Small intestine (tissue), 7 donors: ENCODE measurements at regions not wholly inside any gene's neighbourhood (a gene's known extent, or its start where the extent isn't known, plus 50 kb on each side); places are given as distances from the start of the nearest gene placed in this dataset.
"Not testable (repeated sequence)": the region's sequence is repeated elsewhere in the genome, so short reads cannot be mapped to it uniquely, and the experiment has no call there.

Experiments used
- DNase-seq, 2 donors: peaks; one replicate each; pipeline versions ENCODE4 v3.0.0 to v3.0.0-alpha.2; 2013
- FAIRE-seq: peaks from 2 replicates; lab custom pipeline; 2012; peaks lifted over from hg19 to GRCh38; lab: Jason Lieb, UNC
- H3K27ac ChIP-seq, 3 donors: one replicate each; pipeline ENCODE4 v1.5.1; 2013; ENCODE audit warnings: low read length in 2 of 3, mild to moderate bottlenecking in 2 of 3, control low read depth in 1 of 3, inconsistent platforms in 1 of 3, low read depth in 1 of 3, moderate library complexity in 1 of 3
- H3K27me3 ChIP-seq, 3 donors: one replicate each; pipeline ENCODE4 v1.6.1; 2013; ENCODE audit warnings: low read length in 3 of 3, inconsistent platforms in 1 of 3; ENCODE audit not compliant: control insufficient read depth in 3 of 3, insufficient read depth in 3 of 3
- H3K36me3 ChIP-seq, 3 donors: one replicate each; pipeline ENCODE4 v1.6.1; 2013; ENCODE audit warnings: low read length in 3 of 3, inconsistent platforms in 1 of 3, low read depth in 1 of 3, mild to moderate bottlenecking in 1 of 3, moderate library complexity in 1 of 3; ENCODE audit not compliant: control insufficient read depth in 3 of 3, insufficient read depth in 2 of 3
- H3K4me1 ChIP-seq, 3 donors: one replicate each; pipeline ENCODE4 v1.6.1; 2013; ENCODE audit warnings: low read length in 2 of 3, inconsistent platforms in 1 of 3, low read depth in 1 of 3, mild to moderate bottlenecking in 1 of 3, moderate library complexity in 1 of 3; ENCODE audit not compliant: control insufficient read depth in 3 of 3, insufficient read depth in 2 of 3
- H3K4me3 ChIP-seq, 3 donors: one replicate each; pipeline ENCODE4 v1.5.1; 2013; ENCODE audit warnings: low read length in 3 of 3, control low read depth in 1 of 3, inconsistent platforms in 1 of 3, low read depth in 1 of 3, mild to moderate bottlenecking in 1 of 3, moderate library complexity in 1 of 3
- H3K9me3 ChIP-seq, 2 donors: one replicate each; pipeline ENCODE4 v1.6.1; 2013; ENCODE audit warnings: low read depth in 1 of 2, low read length in 1 of 2; ENCODE audit not compliant: control insufficient read depth in 2 of 2, insufficient read depth in 1 of 2
- WGBS, 3 donors: extraction: QIAGEN DNeasy Blood & Tissue Kit; methylation state at CpG; one replicate each; pipeline ENCODE4 v1.1.7; 2013; 5-methylcytosine and 5-hydroxymethylcytosine counted together
- donor health status: healthy with polysubstance abuse.
- donor health status: control.
- donor health status: control.
- donor health status: Bipolar disorder and iron deficiency.
- donor health status: healthy.

DNA sequence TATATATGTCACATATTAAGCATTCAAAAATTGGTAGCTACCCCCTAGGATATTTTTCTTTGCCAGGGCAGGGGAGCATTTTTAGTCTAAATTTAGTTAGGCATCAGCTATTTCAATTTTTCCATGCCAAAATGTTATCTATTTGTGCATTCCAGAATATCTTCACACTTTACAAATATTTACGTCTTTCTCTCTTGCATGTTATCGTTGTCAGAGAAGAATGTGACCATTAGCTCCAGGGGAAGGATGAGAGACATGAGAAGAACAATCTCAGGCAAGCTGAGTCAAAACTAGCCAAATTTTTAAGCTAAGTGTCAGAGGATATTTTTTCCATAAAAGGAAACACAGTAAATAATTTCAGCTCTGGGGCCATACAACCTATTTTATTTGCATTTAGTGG lies 885.0 kb upstream of the EPHA5 start:
- H3K9me3 ChIP-seq = no peaks in the 10 kb centered on the region
- DNase-seq = no peak
- WGBS, 3 donors = 48 to 72% (median 67%) methylated on average over 2 of the region's 2 CpGs
- FAIRE-seq = no peak
- H3K4me1 ChIP-seq = no peaks in the 10 kb centered on the region
- no peak overlapping the region for H3K4me3 ChIP-seq
- H3K36me3 ChIP-seq = no peaks in the 10 kb centered on the region
- no peaks in the 10 kb centered on the region for H3K27me3 ChIP-seq
- no peak overlapping the region for H3K27ac ChIP-seq

DNA sequence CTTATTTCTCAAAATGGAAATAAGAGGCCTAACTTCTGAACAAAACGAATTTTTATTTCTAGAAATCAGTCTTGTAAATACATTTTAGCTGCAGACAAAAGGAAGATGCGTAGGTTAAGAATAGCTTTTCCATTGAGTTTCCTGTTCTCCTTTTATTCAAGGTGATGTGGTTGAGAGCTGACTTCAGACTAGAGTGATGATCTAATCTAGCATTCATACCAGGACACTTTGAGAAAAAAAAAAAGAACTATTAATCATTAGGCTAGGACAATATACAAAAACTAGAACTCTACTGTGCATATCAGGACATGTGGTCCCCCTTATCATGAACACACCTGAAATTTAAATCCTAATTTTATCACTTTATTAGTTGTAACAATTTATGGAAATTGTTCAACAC lies 884.5 kb upstream of the EPHA5 start:
- H3K27ac ChIP-seq = no peak overlapping the region
- H3K27me3 ChIP-seq = no peaks in the 10 kb centered on the region
- H3K9me3 ChIP-seq = no peaks in the 10 kb centered on the region
- no peak overlapping the region for H3K4me3 ChIP-seq
- FAIRE-seq (no peak), DNase-seq (no peak)
- WGBS, 3 donors = 47 to 54% (median 52%) methylated on average over 2 of the region's 2 CpGs
- H3K36me3 ChIP-seq = no peaks in the 10 kb centered on the region
- H3K4me1 ChIP-seq = no peaks in the 10 kb centered on the region

DNA sequence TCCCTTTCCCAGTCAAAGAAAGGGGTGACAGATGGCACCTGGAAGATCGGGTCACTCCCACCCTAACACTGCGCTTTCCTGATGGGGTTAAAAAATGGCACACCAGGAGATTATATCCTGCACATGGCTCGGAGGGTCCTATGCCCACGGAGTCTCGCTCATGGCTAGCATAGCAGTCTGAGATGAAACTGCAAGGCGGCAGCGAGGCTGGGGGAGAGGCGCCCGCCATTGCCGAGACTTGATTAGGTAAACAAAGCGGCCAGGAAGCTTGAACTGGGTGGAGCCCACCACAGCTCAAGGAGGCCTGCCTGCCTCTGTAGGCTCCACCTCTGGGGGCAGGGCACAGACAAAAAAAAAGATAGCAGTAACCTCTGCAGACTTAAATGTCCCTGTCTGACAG lies 875.0 kb upstream of the EPHA5 start:
- H3K9me3 ChIP-seq, H3K4me1 ChIP-seq, FAIRE-seq, DNase-seq, H3K27me3 ChIP-seq, H3K27ac ChIP-seq, H3K36me3 ChIP-seq, H3K4me3 ChIP-seq: not testable (repeated sequence)
- 92 to 95% (median 94%) methylated on average over 11 of the region's 11 CpGs for WGBS, 3 donors

DNA sequence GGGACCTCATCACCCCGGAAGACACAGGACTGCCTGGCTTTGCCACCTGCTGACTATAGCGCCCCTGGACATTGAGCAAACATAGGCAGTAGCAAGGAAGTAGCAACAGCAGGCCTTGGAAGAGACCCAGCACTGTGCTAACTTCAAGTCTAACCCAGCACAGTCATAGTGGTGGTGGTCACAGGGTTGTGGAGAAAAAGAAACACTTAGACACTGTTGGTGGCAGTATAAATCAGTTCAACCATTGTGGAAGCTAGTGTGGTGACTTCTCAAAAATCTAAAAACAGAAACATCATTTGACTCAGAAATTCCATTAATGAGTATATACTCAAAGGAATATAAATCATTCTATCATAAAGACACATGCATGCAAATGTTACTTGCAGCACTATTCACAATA lies 874.0 kb upstream of the EPHA5 start:
- Histone ChIP-seq H3K4me1 (no peaks in the 10 kb centered on the region), H3K36me3 (no peaks in the 10 kb centered on the region), H3K9me3 (no peaks in the 10 kb centered on the region), H3K4me3 (no peak overlapping the region), H3K27me3 (no peaks in the 10 kb centered on the region), H3K27ac (no peak overlapping the region)
- FAIRE-seq (no peak), DNase-seq (no peak)
- 50 to 86% (median 85%) methylated on average over 2 of the region's 2 CpGs for WGBS, 3 donors

DNA sequence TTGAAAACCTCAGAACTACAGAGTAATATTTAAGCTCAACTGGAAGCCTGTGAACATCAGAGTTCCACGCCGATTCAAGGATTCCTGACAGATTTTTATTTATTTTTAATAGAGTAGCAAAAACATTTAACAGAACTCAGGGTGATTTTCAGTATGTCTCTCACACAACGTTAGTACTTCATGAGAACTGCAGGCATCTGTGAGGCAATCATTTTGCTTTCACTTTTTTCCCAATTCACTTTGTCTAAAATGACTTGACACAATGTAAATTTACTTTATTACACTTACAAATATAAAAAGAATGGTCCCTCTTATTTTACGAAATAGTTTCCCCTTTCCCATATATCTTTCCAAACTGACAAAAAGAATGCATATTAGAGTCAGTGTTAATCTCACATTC lies 869.5 kb upstream of the EPHA5 start:
- FAIRE-seq (no peak), DNase-seq (no peak)
- Histone ChIP-seq H3K27ac (no peak overlapping the region), H3K4me3 (no peak overlapping the region), H3K36me3 (no peaks in the 10 kb centered on the region), H3K4me1 (no peaks in the 10 kb centered on the region), H3K9me3 (no peaks in the 10 kb centered on the region), H3K27me3 (no peaks in the 10 kb centered on the region)
- 56 to 65% (median 64%) methylated on average over 4 of the region's 4 CpGs for WGBS, 3 donors

DNA sequence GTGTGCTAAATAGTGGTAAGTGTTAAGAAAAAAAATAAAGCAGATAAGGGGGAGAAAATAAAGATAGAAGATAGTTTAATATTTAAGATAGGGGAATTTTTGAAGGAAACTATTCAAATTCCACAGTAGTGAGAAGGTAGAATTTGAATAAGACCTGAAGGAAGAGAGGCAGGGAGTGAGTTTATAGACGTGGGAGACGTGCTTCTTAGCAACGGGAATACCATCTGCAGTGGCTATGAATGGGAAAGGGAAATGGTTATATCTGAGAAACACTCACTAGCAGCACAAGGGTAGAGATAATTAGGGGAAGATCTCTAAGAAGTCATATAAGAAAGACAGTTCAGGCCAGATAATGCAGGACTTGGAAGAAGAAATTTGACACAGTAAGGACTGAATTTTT lies 854.5 kb upstream of the EPHA5 start:
- no peak overlapping the region for H3K27ac ChIP-seq
- DNase-seq = no peak
- H3K27me3 ChIP-seq = no peaks in the 10 kb centered on the region
- no peak for FAIRE-seq
- H3K4me1 ChIP-seq = no peaks in the 10 kb centered on the region
- peaks cover 0 to 8% of the 10 kb centered on the region in 2 donors for H3K9me3 ChIP-seq
- 64 to 79% (median 77%) methylated on average over 3 of the region's 3 CpGs for WGBS, 3 donors
- H3K36me3 ChIP-seq = no peaks in the 10 kb centered on the region
- H3K4me3 ChIP-seq = no peak overlapping the region

DNA sequence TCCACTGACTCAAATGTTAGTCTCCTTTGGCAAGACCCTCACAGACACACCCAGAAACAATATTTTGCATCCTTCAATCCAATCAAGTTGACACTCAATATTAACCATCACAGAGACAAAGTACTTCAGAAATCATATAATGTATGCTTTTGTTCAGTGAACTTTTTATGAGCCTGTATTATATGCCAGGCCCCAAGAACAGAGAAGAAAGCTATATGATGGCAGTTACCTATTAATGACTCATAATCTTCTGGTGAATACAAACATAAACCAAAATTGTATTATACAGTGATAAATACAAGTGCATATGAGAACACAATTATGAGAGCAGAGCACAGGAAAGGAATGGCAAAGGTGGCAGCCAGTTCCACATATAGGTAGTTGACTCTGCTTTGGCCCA lies 852.0 kb upstream of the EPHA5 start:
- no peak for DNase-seq
- Histone ChIP-seq H3K4me3 (no peak overlapping the region), H3K36me3 (no peaks in the 10 kb centered on the region), H3K27me3 (no peaks in the 10 kb centered on the region), H3K4me1 (no peaks in the 10 kb centered on the region), H3K27ac (no peak overlapping the region), H3K9me3 (no peaks in the 10 kb centered on the region)
- FAIRE-seq = no peak

DNA sequence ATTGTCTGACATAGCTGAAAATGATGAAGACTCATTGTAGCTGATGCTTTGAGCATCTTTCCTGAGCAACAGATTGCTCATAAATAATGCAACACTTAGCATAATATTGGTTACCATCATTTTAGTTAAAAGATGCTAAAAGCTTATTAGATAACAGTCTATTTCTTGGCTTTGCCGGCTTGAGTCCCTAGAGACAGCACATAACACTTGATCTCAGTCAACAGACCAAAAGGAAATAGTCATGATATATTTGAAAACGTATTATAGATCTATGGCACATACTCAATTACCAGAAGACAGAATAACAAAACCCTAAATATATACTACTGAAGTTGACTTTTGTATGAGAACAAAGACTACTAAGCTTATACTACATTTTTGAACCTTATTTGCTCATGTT lies 846.7 kb upstream of the EPHA5 start:
- DNase-seq = no peak
- no peak overlapping the region for H3K4me3 ChIP-seq
- no peaks in the 10 kb centered on the region for H3K4me1 ChIP-seq
- H3K27me3 ChIP-seq = no peaks in the 10 kb centered on the region
- no peak for FAIRE-seq
- no peaks in the 10 kb centered on the region for H3K9me3 ChIP-seq
- no peaks in the 10 kb centered on the region for H3K36me3 ChIP-seq
- 59 to 78% (median 71%) methylated on average over 2 of the region's 2 CpGs for WGBS, 3 donors
- H3K27ac ChIP-seq = no peak overlapping the region

DNA sequence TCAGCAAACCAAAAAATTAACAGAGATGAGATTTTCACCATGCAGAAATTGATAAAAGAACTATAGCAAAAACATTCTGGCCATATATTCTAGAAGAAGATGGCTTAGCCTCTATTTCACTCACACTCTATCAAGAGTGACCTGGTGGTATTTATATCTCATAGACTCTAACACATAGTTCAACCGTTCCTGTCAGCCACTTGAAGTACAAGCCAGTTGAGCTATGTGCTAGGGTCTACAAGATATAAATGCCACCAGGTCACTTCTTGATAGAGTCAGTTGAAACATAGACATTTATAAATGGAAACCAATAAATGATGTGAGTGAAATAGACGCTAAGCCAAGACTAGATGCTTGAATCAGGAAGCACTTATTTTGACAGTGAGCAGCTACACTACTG lies 836.7 kb upstream of the EPHA5 start:
- Histone ChIP-seq H3K36me3 (no peaks in the 10 kb centered on the region), H3K27me3 (no peaks in the 10 kb centered on the region), H3K27ac (no peak overlapping the region), H3K4me3 (no peak overlapping the region), H3K9me3 (no peaks in the 10 kb centered on the region), H3K4me1 (no peaks in the 10 kb centered on the region)
- DNase-seq (no peak), FAIRE-seq (no peak)
- WGBS, 3 donors = 77 to 88% (median 79%) methylated on average over 2 of the region's 2 CpGs
